GM12892 (cell line): ENCODE measurements at regions not wholly inside any gene's neighbourhood (a gene's known extent, or its start where the extent isn't known, plus 50 kb on each side); places are given as distances from the start of the nearest gene placed in this dataset.

Experiments used
- POLR2A ChIP-seq: IDR thresholded peaks from 2 replicates; pipeline ENCODE4 v1.6.1; 2011; ENCODE audit warnings: low read depth, low read length, control low read depth
- POLR2AphosphoS5 ChIP-seq: IDR thresholded peaks from 2 replicates; pipeline ENCODE4 v1.6.1; 2011; ENCODE audit warnings: low read depth, low read length, control low read depth
- TAF1 ChIP-seq: IDR thresholded peaks from 2 replicates; pipeline ENCODE4 v1.6.1; 2011; ENCODE audit warnings: low read depth, mild to moderate bottlenecking, control low read depth, low read length, borderline replicate concordance

DNA sequence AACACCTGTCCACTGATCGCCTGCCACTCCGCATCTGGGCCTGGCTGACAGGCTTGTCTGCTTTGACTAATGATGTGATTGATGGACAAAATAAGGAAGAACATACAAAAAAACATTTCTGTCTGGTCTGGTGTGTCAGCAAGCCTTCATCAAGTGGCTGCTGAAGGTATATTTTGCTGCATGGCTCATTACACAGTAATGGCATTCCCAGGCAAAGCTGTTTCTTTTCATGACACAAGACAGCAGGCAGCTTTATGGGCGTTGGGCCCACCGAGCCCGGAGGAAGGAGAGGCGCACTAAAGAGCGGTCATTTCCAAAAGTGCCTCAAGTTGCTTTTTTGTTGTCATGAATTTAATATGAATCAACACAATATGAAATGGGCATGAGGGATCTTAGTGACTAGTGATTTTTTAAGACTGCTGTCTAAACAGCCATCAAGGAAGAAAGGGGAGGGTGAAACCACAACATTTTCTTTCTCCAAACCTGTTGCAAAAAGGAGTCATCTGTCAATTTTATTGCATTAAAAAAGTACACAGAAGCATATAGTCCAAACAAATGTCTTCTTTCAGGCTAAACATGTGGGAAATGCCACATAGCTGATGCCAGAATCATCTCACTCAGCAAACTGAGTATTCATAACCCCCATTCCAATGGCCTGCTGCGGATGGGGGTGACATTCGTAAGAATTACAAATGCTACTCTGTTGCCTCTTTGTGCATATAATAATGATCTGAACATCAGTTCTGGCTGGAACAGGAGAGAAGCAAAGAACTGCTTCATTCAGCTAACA, 476.6 kb downstream of the ZNF536 start:
- no peak for TF ChIP-seq POLR2A
- no peak for TF ChIP-seq POLR2AphosphoS5
- TF ChIP-seq TAF1 = no peak
